ENCODE measurements at regions not wholly inside any gene's neighbourhood (a gene's known extent, or its start where the extent isn't known, plus 50 kb on each side); places are given as distances from the start of the nearest gene placed in this dataset.

DNA sequence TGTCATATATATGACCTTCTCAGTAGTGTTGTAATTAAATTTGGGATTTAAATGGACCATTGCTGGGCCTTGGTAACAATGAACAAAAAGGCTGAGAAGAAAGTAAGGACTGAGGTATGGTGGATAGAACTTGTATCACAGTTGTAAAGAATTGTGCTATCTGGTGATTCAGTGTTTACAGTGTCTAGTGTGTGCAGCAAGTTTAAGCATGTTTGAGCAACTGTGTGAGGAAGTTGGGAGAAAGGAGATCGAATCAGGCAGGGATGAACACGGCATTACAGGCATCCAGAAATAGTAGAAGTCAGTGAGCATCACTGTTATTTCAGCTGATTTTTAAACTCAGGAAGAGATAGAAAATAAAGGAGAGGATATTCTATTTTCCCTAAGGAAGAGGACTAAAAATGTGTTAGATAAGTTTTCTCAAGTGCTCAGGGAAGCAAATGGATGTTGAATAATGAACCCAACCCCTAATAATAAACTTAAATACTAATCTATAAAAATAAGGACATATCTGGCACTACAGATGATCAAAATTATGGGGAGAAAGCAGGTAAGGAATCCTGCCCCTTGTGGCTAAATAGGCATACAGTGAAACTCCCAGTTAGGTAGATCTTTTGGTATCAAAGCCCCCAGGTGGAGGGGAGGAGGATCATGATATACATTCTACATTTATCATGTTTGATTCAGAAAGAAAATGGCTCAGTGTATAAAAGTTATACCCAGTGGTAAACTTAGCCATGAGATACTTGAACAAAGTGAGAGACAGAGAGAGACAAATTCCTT, 361.0 kb upstream of the ANO3 start:
- no peak for DNase-seq

DNA sequence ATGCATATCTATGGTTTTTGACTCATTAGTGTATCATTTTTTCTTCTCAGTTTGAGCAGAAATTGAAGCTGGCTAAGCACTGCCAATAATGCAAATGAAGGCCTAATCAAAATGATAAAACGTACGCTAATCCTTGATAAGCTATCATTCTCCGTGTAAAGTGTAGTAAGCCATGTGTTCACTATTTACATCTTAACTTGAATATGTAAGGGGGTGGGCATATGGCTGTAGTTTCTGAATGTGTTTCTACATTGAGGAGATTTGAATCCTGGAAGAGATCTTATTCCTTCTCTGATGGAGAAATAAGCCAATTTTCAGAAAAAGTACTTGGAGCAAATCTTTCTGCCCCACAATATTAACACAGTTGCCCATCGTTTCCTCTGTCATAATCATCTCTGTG, 351.8 kb upstream of the ANO3 start:
- DNase-seq: no peak

DNA sequence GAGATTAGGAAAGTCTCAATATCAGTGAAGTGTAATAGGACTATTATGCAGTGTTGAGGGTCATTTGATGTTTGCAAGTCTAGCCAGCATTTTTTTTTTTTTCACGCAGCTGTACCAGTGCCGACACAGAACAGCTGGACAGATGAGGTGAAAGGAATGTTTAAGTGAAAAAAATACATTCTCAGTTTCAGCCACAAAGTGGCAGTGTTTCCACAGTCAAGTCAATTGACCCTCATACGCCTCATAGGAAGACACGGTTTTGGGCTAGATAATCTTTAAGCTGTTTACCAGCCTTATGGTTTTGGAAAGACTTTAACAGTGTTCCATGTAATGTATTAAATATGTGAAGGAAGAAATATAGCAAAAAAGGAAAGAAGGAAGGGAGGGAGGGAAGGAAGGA, 349.9 kb upstream of the ANO3 start:
- peak; percentile 76 for DNase-seq

DNA sequence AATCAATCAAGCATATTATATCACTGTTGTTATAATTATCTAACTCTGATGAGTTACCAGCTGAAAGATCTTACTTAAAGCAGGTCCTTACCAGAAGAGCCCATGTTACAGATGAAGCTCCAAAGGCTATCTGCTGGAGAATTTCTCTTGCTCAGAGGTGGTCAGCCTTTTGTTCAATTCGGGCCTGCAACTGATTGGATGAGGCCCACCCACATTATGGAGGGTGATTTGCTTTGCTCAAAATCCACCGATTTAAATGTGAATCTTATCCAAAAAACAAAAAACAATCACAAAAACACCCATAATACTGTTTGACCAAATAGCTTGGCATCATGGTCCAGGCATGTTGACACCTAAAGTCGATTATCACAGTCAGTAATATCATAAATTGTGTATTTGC, 348.6 kb upstream of the ANO3 start:
- DNase-seq: no peak

DNA sequence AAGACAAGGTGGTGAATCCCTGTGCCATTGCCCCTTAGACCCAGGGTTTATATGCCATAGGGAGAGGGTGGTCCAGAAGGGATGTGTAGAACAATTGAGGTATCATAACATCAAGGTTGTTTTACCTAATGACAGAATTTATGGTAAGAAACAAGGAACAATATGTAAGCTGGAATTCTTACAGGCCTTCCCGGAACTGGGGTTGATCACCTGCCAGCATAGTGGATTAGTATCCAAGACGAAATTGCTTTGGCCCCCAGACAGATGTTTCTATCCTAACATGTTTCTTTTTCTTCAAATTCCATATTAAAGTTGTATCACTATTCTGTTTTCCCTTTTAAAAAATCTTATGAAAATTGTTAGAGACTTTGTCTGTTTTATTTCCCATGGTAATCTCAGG, 343.8 kb upstream of the ANO3 start:
- DNase-seq: peak; percentile 63

DNA sequence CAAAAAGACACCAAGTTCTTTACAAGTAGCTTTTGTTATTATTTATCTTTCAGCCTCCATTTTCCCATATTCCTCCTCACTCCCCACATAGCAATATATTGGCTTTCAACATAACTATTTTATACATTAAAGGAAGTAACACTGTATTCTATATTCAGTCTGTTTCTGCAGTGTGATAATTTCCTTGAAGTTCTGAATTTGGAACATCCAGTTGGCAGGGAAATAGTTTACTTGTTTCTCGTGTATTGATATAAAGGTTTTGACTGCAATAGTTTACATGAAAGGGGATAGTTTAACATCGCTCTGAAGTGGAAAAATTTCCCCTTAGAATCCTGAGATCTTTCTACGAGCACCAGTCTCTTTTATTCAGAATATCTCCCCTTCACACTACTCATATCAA, 341.5 kb upstream of the ANO3 start:
- no peak for DNase-seq

DNA sequence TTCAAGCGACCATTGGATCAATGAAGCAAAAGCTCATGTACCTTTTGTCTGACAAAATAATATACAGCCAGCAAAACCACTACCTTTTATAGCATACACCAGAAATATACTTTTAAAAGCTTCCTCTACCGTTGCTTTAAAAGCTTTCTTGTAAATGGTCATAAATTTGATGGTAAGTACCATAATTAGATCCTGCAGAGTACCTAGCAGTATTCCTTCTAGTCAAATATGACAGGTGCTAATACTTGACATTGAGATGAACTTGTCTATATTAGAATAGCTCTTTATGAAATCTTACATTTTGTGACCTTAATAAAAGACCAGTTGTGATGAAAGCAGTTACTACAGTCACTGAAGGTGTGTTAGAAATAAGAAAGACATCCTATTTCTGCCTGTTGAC, 340.5 kb upstream of the ANO3 start:
- no peak for DNase-seq

DNA sequence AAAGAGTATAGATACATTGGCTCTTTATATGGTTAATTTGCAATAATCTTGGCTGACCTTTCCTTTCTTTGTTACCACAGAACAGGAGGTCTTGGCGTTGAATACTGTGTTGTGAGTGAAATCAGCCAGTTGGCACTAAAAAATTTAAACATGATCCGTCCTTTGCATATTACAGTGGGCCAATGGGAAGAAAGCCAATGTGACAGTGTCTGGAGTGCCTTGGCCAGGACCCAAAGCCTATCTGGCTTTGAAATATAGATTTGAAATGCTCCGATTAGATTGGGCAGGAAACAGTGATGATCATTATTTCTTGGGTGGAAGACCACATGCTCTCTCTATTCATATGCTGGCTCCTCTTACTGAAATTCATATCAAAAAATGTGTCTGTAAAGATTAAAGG, 339.6 kb upstream of the ANO3 start:
- DNase-seq: peak; percentile 66

DNA sequence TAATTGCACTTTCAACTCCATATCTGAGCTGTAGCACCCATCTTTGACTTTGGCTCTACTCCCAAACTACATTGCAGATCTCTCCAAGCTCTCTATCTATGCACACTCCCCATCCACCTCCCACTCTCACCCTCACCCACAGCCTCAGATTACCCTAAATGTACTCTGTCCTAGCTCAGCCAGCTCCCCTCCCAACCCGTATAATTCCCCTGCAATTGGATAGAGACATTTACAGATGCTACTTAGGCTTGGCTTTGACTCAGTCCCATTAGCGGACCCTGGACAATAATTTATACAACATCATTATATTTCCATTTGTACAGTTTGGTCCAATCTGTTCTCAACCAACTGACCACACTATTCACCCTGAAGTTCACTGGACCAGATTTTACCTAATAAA, 338.9 kb upstream of the ANO3 start:
- peak; percentile 25 for DNase-seq

DNA sequence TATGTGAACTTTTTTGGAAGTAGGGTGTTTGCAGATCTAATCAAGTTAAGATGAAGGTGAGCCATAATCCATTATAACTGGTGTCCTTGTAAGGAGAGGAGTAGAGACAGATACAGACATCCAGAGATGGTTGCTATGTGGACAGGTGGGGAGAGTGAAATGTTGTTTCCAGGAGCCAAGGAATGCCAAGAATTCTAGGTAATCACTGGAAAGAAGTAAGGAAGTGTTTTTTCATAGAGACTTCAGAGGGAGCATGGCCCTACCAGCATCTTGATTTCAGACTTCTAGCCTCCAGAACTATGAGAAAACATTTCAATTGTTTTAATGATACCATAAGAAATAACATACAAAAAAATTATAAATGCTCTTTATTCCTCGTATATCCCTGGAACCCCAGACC, 320.5 kb upstream of the ANO3 start:
- DNase-seq: no peak

DNA sequence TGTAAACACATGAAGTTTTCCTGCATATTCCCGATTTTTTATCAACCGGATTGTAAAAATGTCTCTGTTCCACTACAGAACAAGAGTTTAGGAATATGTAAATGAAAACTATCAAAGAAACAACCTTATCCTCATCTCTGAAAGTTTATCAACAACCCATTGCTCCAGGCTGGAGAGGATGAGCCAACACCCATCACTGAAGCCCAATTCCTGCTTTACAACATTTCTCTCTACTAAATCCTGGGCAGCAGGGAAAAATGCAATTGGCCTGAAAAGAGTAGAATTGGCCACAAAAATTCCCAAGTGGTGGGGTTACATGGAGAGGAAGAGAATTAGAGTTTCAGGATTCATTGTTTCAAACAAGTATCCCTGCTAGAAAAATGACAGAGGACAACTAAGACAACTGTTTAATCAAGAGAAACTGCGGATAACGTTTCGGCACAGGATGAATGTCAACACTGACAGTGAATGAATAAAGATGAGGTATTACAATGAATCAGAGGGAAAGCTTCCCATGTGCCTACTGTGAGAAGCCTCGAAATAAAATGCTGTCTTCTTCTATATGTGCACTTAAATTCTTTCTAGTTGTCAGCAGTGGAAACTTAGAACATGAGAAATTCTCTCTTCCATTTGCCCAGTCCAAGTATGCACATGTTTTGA, 317.3 kb upstream of the ANO3 start:
- DNase-seq: no peak

DNA sequence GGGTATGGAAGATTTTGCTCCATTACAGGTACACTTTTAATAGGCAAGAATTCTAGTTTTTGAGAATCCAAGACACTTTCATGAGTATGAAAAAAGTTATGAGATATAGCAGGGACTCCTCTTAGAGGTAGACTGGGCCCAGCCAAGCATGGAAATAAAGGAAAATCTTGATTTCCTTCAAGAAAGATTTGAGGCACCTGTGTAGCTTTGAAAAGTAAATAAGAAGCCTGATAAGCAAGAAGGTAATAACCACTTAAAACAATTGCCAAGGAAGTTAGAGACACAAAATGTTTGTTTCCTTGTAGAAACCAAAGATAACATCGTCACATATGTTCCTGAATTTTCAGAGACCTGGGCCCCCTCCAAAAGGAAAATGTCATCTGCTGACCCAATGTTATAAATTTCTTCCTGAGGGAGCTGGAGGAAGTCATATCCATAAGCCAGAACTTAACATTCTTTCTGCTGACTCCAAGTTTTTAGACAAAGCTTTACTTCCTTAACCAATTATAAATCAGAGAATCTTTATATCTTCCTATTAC, 314.5 kb upstream of the ANO3 start:
- no peak for DNase-seq

DNA sequence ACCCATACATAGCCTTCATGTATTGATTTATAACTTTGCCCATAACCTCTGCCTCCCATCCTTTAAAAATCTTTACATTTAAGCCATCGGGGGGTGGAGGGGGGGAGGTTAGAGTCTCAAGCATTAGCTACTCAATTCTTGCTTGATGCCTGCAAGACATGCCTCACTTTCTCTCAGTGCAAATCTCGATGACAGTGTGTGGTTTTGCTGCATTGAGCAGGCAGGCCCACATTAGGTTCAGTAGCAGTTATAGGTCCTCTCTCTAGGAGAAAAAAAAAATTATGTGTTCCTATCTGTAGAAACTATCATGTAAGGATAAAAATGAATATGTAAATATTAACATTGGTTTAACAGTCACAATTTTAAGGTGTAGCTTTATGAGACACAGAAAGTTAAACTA, 314.0 kb upstream of the ANO3 start:
- DNase-seq: no peak

DNA sequence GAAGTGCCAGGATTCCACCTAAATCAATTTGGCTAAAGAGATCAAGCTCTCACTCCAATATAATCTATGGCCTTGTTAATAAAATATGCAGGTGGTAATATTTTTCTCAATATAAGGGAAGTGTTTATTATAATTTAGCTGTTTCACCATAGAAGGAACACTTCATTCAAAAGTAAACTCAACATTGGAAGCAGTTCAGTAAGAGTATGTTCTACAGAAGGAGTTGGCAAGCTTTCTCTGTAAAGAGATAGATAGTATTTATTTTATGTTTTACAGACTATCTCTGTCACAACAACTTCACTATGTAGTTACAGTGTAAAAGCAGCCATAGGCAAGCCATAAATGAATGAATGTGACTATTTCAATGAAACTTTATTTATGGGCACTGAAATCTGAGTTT, 313.6 kb upstream of the ANO3 start:
- DNase-seq: no peak

DNA sequence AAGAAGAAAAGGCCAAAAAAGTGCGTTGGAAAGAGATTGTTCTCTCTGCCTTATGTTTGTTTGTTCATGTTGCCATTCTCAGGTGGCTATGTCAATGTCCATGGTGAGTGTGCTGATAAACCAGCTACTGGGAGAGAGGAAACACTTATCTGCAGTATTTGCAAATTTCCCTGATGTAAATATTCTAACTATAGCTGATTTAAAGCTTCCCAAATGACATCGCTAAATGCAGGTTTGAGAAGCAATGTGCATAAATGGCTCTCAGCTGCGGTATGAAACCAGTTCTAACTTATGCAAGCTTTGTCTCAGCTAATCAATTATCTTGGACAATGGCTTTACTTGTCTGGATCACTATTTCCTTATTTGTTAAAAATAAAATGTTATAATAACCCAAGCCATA, 312.5 kb upstream of the ANO3 start:
- DNase-seq: no peak

DNA sequence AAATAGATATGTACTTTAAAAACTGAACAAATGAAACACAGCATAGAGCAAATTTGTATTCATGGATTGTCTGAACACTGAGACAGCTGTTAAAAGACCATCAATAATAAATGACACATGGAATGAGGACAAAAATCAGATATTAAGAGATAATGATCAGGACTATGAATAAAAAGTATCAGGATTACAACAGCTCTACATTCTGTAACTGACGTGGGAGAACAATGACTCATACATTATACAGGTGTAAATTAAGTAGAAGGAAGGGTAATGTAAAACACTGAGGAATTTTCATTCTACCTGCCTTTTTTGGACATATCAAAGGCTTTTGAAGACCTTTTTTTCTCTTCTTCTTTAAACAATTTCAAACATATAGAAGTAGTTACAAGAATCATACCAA, 310.9 kb upstream of the ANO3 start:
- DNase-seq: no peak

DNA sequence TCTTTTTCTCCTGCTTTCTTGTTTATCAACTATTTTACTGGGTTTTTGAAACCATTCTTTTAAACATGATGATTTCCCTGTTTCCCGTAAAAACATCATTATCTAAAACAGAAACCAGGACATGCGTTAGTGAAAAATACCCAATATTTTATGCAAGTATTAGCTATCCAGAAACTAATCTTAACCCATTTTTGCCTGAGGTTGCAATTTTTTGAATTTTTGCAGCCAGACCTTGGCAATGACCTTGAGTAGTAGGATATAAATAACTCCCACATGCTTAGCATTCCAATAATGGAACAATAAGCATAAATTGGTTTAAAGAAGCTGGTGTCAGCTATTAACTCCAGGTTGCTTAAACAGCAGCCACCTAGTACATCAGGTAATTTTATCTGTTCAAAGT, 308.9 kb upstream of the ANO3 start:
- DNase-seq: no peak

DNA sequence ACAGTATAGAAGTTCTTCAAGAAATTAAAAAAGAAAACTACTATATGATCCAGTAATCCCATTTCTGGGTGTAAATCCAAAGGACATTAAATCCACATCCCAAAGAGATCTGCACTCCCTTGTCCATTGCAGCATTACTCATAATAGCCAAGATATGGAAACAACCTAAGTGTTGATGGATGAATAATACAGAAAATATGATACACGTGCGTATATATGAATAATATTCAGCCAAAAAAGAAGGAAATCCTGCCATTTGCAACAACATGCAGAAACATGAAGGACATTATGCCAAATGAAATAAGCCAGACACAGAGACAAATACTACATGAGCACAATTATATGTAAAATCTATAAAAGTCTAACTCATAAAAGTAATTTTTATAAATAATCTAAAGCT, 306.3 kb upstream of the ANO3 start:
- DNase-seq: no peak

DNA sequence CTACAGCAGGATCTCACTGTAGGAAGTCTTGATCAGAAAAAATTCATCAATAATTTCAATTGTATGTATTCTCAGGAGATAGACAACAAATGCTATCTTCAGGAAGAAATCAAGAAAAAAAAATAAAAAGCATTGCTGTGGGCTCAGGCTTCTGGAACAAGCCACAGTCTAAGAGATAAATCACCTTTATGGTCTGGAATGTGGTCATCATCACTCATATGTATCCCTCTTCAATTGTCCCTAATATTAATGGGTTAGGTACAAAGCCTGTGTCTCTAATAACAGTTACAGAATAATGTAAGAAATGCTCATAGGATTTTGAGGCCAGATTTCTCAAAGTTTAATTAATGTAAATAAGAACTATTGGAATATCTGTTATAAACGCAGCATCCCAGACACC, 305.9 kb upstream of the ANO3 start:
- no peak for DNase-seq

DNA sequence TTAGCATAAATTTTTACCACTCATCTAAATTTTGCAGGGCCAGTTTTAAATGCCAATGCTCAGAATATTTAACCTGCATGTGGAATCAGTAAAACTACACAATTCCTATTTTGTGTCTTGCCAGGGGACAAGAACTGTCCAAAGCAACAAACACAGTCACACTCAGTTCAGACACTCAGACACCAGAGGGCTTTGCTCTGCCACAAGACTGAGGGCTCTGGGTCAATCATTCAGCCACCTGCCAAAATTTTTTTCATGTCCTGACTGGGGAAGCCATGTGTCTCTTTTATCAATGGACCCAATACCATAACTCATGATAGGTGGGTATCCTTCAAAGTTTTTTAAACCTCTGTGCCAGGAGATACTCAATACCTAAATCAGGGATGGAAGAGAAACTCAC, 304.0 kb upstream of the ANO3 start:
- no peak for DNase-seq

DNA sequence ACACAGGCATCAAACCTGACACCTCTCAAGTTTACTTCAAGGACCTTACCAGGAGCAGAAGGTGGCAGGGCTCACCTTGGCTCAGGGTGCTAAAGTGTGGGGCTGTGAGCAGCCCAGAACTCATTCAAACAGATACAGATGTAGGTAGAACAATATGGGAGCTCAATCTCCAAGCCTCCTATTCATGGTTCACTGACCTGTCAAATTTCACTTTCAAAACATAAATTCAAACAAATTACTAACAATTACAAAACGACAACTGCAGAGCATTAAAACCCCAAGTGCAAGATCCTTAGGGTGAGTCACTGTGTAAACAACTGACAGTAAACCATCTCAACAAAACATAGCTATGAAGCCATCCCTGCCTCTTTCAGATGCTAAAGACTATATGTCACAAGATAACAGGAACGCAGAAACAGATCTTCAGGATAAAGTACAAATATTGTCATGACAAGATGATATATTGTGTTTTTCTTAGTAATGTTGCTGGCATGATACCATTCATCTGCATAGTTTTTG, 303.5 kb upstream of the ANO3 start:
- no peak for DNase-seq

DNA sequence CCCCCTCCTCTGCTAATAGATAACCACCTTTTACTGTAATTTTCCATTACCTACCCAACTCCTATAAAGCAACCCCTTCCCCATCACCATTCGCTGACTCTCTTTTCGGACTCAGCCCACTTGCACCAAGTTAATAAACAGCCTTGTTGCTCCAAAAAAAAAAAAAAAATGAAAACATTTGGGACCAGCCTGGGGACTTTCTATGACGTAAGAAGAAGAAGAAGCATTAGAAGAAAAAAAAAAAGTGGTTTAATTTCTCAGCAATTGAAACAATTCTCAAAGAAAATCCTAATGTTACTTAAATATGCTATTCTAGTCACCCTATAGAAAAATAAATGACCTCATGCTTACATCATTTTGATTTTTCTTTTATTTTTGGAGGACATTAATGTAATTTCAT, 301.5 kb upstream of the ANO3 start:
- DNase-seq: no peak

DNA sequence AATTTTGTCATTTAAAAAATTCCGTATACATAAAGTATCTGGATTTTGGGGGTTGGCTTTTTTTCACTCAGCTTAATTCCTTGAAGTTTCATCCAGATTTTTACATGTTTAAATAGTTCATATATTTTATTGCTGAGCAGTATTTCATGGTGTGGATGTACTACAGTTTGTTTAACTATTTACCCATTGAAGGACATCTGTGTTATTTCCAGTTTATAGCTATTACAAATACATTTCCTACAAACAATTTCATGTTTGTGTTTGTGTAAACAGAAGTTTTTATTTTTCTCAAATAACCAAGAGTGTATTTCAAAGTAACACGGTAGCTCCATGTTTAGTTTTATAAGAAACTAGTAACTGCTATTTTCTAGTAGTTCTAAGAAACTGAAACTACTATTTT, 299.7 kb upstream of the ANO3 start:
- DNase-seq: no peak

DNA sequence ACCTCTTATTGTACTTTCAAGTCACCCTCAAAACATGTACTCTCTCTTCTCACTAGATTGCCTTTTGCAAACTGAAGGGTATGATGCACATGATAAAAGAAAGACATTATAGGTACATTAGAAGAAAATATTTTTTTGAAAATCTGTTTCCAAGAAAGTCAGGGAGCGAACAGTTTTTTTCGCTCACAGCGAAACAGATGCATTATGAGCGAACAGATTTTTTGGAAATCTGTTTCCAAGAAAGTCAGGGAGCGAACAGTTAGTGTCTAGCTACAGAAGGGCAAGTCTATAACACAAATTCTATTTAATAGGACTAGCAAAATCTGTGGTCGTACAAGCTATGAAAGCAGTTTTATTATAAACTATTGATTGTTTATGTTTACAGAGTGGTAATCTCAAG, 296.2 kb upstream of the ANO3 start:
- no peak for DNase-seq
